BLaER1 treated with 17β-estradiol and CSF1 and Interleukin-3, amounts not matched to agents 10 nM and 100 nM (cell line): ENCODE measurements at regions not wholly inside any gene's neighbourhood (a gene's known extent, or its start where the extent isn't known, plus 50 kb on each side); places are given as distances from the start of the nearest gene placed in this dataset.

ENCODE experiments used
- H3K27ac ChIP-seq, 11 experiments: shearing (Covaris generic); formaldehyde crosslinking; 2 replicates each; pipeline ENCODE4 v1.8.1; 2022
- H3K27me3 ChIP-seq, 11 experiments: shearing (Covaris generic); formaldehyde crosslinking; 2 replicates each; pipeline ENCODE4 v1.8.1; 2022
- H3K36me3 ChIP-seq, 11 experiments: shearing (Covaris generic); formaldehyde crosslinking; 2 replicates each; pipeline ENCODE4 v1.8.1; 2022
- H3K4me1 ChIP-seq, 10 experiments: shearing (Covaris generic); formaldehyde crosslinking; 2 replicates each; pipeline ENCODE4 v1.8.1; 2022
- H3K4me2 ChIP-seq, 11 experiments: shearing (Covaris generic); formaldehyde crosslinking; 2 replicates each; pipeline ENCODE4 v1.8.1; 2022
- H3K4me3 ChIP-seq, 10 experiments: shearing (Covaris generic); formaldehyde crosslinking; 2 replicates each; pipeline ENCODE4 v1.8.1; 2022
- H3K9ac ChIP-seq, 11 experiments: shearing (Covaris generic); formaldehyde crosslinking; 2 replicates each; pipeline ENCODE4 v1.8.1; 2022
- H3K9me3 ChIP-seq, 11 experiments: shearing (Covaris generic); formaldehyde crosslinking; replicated peaks in 1 of 11; 2 replicates each; pipeline ENCODE4 v1.8.1; 2022
- H4K20me1 ChIP-seq, 11 experiments: shearing (Covaris generic); formaldehyde crosslinking; 2 replicates each; pipeline ENCODE4 v1.8.1; 2022
- Cebpa-rat ChIP-seq, 11 experiments: shearing (Covaris generic); IDR thresholded peaks; 2 replicates each; pipeline ENCODE4 v1.8.1; 2022

DNA sequence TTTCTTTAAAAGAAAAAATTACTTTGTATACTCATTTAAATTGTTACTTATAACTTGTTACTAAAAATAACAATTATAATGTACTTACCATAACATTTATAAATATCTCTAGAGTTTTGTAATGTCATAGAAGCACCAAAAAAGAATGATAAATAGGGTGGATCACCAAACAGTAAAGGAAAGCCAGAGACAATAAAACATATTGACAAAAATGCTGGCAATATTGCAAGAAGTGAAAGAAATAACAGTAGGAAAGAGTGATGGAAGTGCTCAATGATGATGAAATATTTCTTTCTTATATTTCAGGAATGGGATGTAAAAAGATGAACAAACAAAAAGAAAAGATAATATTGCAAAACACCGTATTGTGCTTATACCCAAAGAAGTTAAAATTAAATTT is 301.7 kb downstream of the CENPW start:
- Histone ChIP-seq H3K36me3 (no peaks in the 10 kb centered on the region), H3K9ac (no peak overlapping the region), H3K9me3 (no peaks in the 10 kb centered on the region), H4K20me1 (no peaks in the 10 kb centered on the region), H3K27ac (no peak overlapping the region), H3K4me1 (no peaks in the 10 kb centered on the region), H3K4me2 (no peak overlapping the region), H3K4me3 (no peak overlapping the region), H3K27me3 (no peaks in the 10 kb centered on the region)
- no peak for TF ChIP-seq Cebpa-rat (IDR thresholded peaks at IDR 0.05)

DNA sequence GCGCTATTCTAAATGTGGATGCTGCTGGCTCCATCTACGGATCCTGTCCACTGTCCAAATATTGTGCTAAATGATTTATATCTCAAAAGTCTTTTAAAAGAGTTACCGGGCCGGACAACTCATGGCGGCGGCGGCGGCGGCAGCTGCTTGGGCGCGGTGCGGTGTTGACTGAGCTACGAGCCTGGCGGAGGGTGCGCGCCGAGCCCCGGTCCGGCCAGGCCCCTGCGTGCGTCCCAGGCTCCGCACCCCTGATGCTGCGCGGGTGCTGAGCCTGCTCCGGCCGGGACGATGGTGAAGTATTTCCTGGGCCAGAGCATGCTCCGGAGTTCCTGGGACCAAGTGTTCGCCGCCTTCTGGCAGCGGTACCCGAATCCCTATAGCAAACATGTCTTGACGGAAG is 303.4 kb downstream of the CENPW start:
- TF ChIP-seq Cebpa-rat (IDR thresholded peaks at IDR 0.05): no peak
- Histone ChIP-seq H3K9ac (no peak overlapping the region), H3K9me3 (no peaks in the 10 kb centered on the region), H3K4me3 (no peak overlapping the region), H4K20me1 (no peaks in the 10 kb centered on the region), H3K4me1 (no peaks in the 10 kb centered on the region), H3K27me3 (no peaks in the 10 kb centered on the region), H3K4me2 (no peak overlapping the region), H3K36me3 (no peaks in the 10 kb centered on the region), H3K27ac (no peak overlapping the region)

GRCh38 chr6:126650931-126651330 is 311.0 kb downstream of the CENPW start:
- H3K36me3 ChIP-seq: peaks cover 0 to 7% (median 0%) of the 10 kb centered on the region in 11 experiments; a peak in 1 of 22 replicates
- no peak for TF ChIP-seq Cebpa-rat (IDR thresholded peaks at IDR 0.05)
- H4K20me1 ChIP-seq: no peaks in the 10 kb centered on the region

DNA sequence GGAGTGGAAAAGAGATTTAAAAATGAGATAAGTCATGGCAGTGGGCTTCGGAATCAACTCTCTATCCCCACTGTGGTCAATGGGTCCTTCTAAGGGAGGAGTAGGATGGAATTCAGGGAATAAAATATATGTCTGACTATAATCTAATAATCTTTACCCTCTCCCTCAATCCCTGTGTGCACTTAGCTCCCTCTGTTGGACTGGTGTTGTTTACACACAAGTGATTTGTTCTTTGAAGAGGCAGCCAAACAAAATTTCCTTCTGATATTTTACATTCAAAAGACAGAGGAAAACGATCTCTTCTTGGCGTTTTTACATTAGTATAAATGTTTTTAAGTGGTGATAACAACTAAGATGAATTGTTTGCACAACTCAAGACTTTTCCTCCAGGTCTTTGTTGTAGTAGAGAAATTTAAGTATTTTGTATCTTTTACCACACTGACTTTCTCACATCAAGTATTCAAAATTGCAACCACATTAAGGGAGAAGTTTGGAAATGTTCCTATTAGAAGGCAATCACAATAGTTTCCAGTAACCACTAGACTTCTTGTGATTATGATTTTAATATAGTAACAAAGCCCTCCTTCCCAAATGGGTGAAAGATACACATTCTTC is 317.8 kb downstream of the CENPW start:
- Histone ChIP-seq H3K27ac (no peak overlapping the region), H3K36me3 (peaks cover 0 to 7% (median 0%) of the 10 kb centered on the region in 11 experiments; a peak in 1 of 22 replicates), H3K9me3 (peaks cover 19 to 26% (median 24%) of the 10 kb centered on the region in 11 experiments), H3K4me2 (no peak overlapping the region), H3K27me3 (no peaks in the 10 kb centered on the region), H3K9ac (no peak overlapping the region), H3K4me3 (no peak overlapping the region), H4K20me1 (no peaks in the 10 kb centered on the region), H3K4me1 (no peaks in the 10 kb centered on the region)
- TF ChIP-seq Cebpa-rat (IDR thresholded peaks at IDR 0.05): no peak

More at GRCh38 chr6:126650931-126651330, 311.0 kb downstream of the CENPW start:
- H3K27me3 ChIP-seq: no peaks in the 10 kb centered on the region
- H3K9me3 ChIP-seq: peaks cover 19 to 24% (median 23%) of the 10 kb centered on the region in 11 experiments
- no peak overlapping the region for H3K4me3 ChIP-seq
- no peak overlapping the region for H3K4me2 ChIP-seq
- no peak overlapping the region for H3K9ac ChIP-seq
- H3K27ac ChIP-seq: no peak overlapping the region
- H3K4me1 ChIP-seq: no peaks in the 10 kb centered on the region

GRCh38 chr6:126660376-126660775 is 320.5 kb downstream of the CENPW start:
- Histone ChIP-seq H3K27ac (no peak overlapping the region), H3K27me3 (no peaks in the 10 kb centered on the region), H3K4me3 (no peak overlapping the region), H3K4me2 (no peak overlapping the region), H3K9me3 (peaks cover 1 to 8% (median 7%) of the 10 kb centered on the region in 11 experiments), H3K9ac (no peak overlapping the region), H3K36me3 (no peaks in the 10 kb centered on the region), H4K20me1 (no peaks in the 10 kb centered on the region), H3K4me1 (no peaks in the 10 kb centered on the region)
- no peak for TF ChIP-seq Cebpa-rat (IDR thresholded peaks at IDR 0.05)

DNA sequence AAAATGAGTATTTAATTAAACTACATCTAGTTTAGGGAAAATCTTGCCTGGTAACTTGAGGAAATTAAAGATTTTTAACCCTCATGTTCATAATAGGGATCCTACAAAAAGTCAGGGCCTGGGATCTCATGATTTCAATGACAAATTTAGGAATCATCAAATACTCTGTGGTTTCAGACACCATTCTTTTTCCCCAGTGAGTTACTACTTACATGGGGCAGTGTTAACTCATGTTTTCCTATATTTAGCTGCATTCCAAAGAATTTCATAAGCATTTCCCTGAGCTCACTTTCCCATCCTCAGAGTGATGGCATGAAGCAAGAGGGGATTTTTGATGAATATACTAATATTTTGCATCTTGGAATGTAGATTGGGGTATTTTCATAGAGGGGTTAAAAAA is 321.7 kb downstream of the CENPW start:
- TF ChIP-seq Cebpa-rat (IDR thresholded peaks at IDR 0.05): no peak
- H3K27ac ChIP-seq: no peak overlapping the region
- no peaks in the 10 kb centered on the region for H3K27me3 ChIP-seq
- H3K4me3 ChIP-seq: no peak overlapping the region
- no peaks in the 10 kb centered on the region for H3K36me3 ChIP-seq
- no peak overlapping the region for H3K4me2 ChIP-seq
- no peaks in the 10 kb centered on the region for H3K4me1 ChIP-seq
- H4K20me1 ChIP-seq: no peaks in the 10 kb centered on the region
- H3K9me3 ChIP-seq: no peaks in the 10 kb centered on the region
- no peak overlapping the region for H3K9ac ChIP-seq

- Histone ChIP-seq H3K36me3 (no peaks in the 10 kb centered on the region), H3K4me2 (no peak overlapping the region), H3K27me3 (no peaks in the 10 kb centered on the region), H4K20me1 (no peaks in the 10 kb centered on the region), H3K9ac (no peak overlapping the region), H3K4me3 (no peak overlapping the region), H3K9me3 (no peaks in the 10 kb centered on the region), H3K27ac (no peak overlapping the region), H3K4me1 (no peaks in the 10 kb centered on the region)
- TF ChIP-seq Cebpa-rat (IDR thresholded peaks at IDR 0.05): no peak
Measured at GRCh38 chr6:126662966-126663365, 323.1 kb downstream of the CENPW start.

- no peak overlapping the region for H3K4me2 ChIP-seq
- H3K9me3 ChIP-seq: no peaks in the 10 kb centered on the region
- H3K9ac ChIP-seq: no peak overlapping the region
- no peak overlapping the region for H3K27ac ChIP-seq
- no peaks in the 10 kb centered on the region for H3K4me1 ChIP-seq
- no peaks in the 10 kb centered on the region for H3K36me3 ChIP-seq
- no peaks in the 10 kb centered on the region for H4K20me1 ChIP-seq
- TF ChIP-seq Cebpa-rat (IDR thresholded peaks at IDR 0.05): no peak
- H3K4me3 ChIP-seq: no peak overlapping the region
- no peaks in the 10 kb centered on the region for H3K27me3 ChIP-seq
Measured at GRCh38 chr6:126664271-126664670, 324.4 kb downstream of the CENPW start.

GRCh38 chr6:126665551-126665950 is 325.6 kb downstream of the CENPW start:
- H3K27me3 ChIP-seq: no peaks in the 10 kb centered on the region
- no peaks in the 10 kb centered on the region for H3K36me3 ChIP-seq
- H3K27ac ChIP-seq: no peak overlapping the region
- H3K4me2 ChIP-seq: no peak overlapping the region
- peaks cover 0 to 7% (median 5%) of the 10 kb centered on the region in 11 experiments; a peak in 9 of 22 replicates for H3K9me3 ChIP-seq
- no peak overlapping the region for H3K4me3 ChIP-seq
- H4K20me1 ChIP-seq: no peaks in the 10 kb centered on the region
- H3K9ac ChIP-seq: no peak overlapping the region
- H3K4me1 ChIP-seq: no peaks in the 10 kb centered on the region
- TF ChIP-seq Cebpa-rat (IDR thresholded peaks at IDR 0.05): no peak

DNA sequence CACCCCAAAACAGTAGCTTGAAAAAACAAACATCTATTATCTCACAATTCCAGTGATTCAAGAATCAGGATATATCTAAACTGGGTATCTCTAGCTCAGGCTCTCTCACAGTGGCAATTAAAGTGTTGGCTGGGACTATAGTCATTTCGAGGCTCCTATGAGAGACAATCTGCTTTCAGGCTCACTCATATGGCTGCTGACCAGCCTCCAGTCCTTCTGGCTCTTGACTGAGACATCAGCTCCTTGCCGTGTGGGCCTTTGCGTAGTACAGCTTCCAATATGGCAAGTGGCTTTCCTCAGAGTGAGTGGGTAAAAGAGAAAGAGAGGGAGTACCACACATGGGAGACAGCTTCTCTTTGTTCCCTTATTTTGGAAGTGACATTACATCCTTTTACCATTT is 327.2 kb downstream of the CENPW start:
- no peak overlapping the region for H3K4me2 ChIP-seq
- TF ChIP-seq Cebpa-rat (IDR thresholded peaks at IDR 0.05): no peak
- H4K20me1 ChIP-seq: no peaks in the 10 kb centered on the region
- no peak overlapping the region for H3K9ac ChIP-seq
- no peaks in the 10 kb centered on the region for H3K27me3 ChIP-seq
- no peak overlapping the region for H3K4me3 ChIP-seq
- no peak overlapping the region for H3K27ac ChIP-seq
- peaks cover 0 to 7% (median 5%) of the 10 kb centered on the region in 11 experiments; a peak in 9 of 22 replicates for H3K9me3 ChIP-seq
- no peaks in the 10 kb centered on the region for H3K4me1 ChIP-seq
- no peaks in the 10 kb centered on the region for H3K36me3 ChIP-seq
